ENCODE measurements at regions not wholly inside any gene's neighbourhood (a gene's known extent, or its start where the extent isn't known, plus 50 kb on each side); places are given as distances from the start of the nearest gene placed in this dataset.

GRCh38 chrX:110462957-110463356, 104.3 kb downstream of the RTL9 start:
- DNase-seq (no peak), ATAC-seq (ENCODE audit: poor library complexity) (no peak)
- Mint-ChIP-seq H3K4me1 (ENCODE audit: low read depth) (no peaks in the 10 kb centered on the region), H3K27me3 (no peaks in the 10 kb centered on the region), H3K36me3 (ENCODE audit: low read depth) (no peaks in the 10 kb centered on the region), H3K9me3 (no peaks in the 10 kb centered on the region), H3K27ac (no peak overlapping the region), H3K4me3 (no peak overlapping the region)
- Histone ChIP-seq H3K4me1 (ENCODE audit: insufficient read depth, low read length) (no peaks in the 10 kb centered on the region), H3K36me3 (ENCODE audit: insufficient read depth, low read length) (no peaks in the 10 kb centered on the region), H3K27ac (ENCODE audit: low read depth in 1 of 2, low read length in 2 of 2) (no peak overlapping the region), H3K27me3 (ENCODE audit: control insufficient read depth in 1 of 2, insufficient read depth in 2 of 2, low read length in 2 of 2) (peaks cover 0 to 6% of the 10 kb centered on the region in 2 experiments), H3K4me3 (ENCODE audit: low read length) (no peak overlapping the region), H3K9me3 (ENCODE audit: control insufficient read depth in 1 of 2, insufficient read depth in 1 of 2, low read length in 2 of 2) (no peaks in the 10 kb centered on the region)
- POLR2A ChIA-PET = no interaction called here
- TF ChIP-seq, protein P1, sequence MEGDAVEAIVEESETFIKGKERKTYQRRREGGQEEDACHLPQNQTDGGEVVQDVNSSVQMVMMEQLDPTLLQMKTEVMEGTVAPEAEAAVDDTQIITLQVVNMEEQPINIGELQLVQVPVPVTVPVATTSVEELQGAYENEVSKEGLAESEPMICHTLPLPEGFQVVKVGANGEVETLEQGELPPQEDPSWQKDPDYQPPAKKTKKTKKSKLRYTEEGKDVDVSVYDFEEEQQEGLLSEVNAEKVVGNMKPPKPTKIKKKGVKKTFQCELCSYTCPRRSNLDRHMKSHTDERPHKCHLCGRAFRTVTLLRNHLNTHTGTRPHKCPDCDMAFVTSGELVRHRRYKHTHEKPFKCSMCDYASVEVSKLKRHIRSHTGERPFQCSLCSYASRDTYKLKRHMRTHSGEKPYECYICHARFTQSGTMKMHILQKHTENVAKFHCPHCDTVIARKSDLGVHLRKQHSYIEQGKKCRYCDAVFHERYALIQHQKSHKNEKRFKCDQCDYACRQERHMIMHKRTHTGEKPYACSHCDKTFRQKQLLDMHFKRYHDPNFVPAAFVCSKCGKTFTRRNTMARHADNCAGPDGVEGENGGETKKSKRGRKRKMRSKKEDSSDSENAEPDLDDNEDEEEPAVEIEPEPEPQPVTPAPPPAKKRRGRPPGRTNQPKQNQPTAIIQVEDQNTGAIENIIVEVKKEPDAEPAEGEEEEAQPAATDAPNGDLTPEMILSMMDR (IDR thresholded peaks at IDR 0.05) = no peak
- CTCF ChIA-PET = no interaction called here
- intact Hi-C loops (cut with DNase I, micrococcal nuclease) = no loop called here

- POLR2A ChIA-PET = no interaction called here
These were observed 108.1 kb downstream of the RTL9 start for GRCh38 chrX:110466790-110467189.

GRCh38 chrX:110472265-110472664, 113.6 kb downstream of the RTL9 start:
- Histone ChIP-seq H3K9me3 (ENCODE audit: control insufficient read depth in 1 of 2, insufficient read depth in 1 of 2, low read length in 2 of 2) (no peaks in the 10 kb centered on the region), H3K4me3 (ENCODE audit: low read length) (no peak overlapping the region), H3K4me1 (ENCODE audit: insufficient read depth, low read length) (no peaks in the 10 kb centered on the region), H3K36me3 (ENCODE audit: insufficient read depth, low read length) (no peaks in the 10 kb centered on the region), H3K27ac (ENCODE audit: low read depth in 1 of 2, low read length in 2 of 2) (no peak overlapping the region), H3K27me3 (ENCODE audit: control insufficient read depth in 1 of 2, insufficient read depth in 2 of 2, low read length in 2 of 2) (no peaks in the 10 kb centered on the region)
- TF ChIP-seq, protein P1 (IDR thresholded peaks at IDR 0.05) = no peak
- no peaks in the 10 kb centered on the region for H3K9me3 Mint-ChIP-seq
- no peak overlapping the region for H3K4me3 Mint-ChIP-seq
- H3K4me1 Mint-ChIP-seq (ENCODE audit: low read depth) = no peaks in the 10 kb centered on the region
- ChIA-PET POLR2A (no interaction called here), CTCF (no interaction called here)
- H3K27me3 Mint-ChIP-seq = peaks cover 13% of the 10 kb centered on the region
- DNase-seq (no peak), ATAC-seq (ENCODE audit: poor library complexity) (no peak)
- intact Hi-C loops (cut with DNase I, micrococcal nuclease) = no loop called here
- no peaks in the 10 kb centered on the region for H3K36me3 Mint-ChIP-seq (ENCODE audit: low read depth)
- H3K27ac Mint-ChIP-seq = no peak overlapping the region

More at GRCh38 chrX:110466790-110467189, 108.1 kb downstream of the RTL9 start:
- Mint-ChIP-seq H3K27me3 (peaks cover 10% of the 10 kb centered on the region), H3K27ac (no peak overlapping the region), H3K36me3 (ENCODE audit: low read depth) (no peaks in the 10 kb centered on the region), H3K9me3 (no peaks in the 10 kb centered on the region), H3K4me1 (ENCODE audit: low read depth) (no peaks in the 10 kb centered on the region), H3K4me3 (no peak overlapping the region)
- Histone ChIP-seq H3K4me1 (ENCODE audit: insufficient read depth, low read length) (no peaks in the 10 kb centered on the region), H3K4me3 (ENCODE audit: low read length) (no peak overlapping the region), H3K27ac (ENCODE audit: low read depth in 1 of 2, low read length in 2 of 2) (no peak overlapping the region), H3K36me3 (ENCODE audit: insufficient read depth, low read length) (no peaks in the 10 kb centered on the region), H3K9me3 (ENCODE audit: control insufficient read depth in 1 of 2, insufficient read depth in 1 of 2, low read length in 2 of 2) (no peaks in the 10 kb centered on the region), H3K27me3 (ENCODE audit: control insufficient read depth in 1 of 2, insufficient read depth in 2 of 2, low read length in 2 of 2) (no peaks in the 10 kb centered on the region)
- CTCF ChIA-PET = no interaction called here
- no peak for DNase-seq
- TF ChIP-seq, protein P1 (IDR thresholded peaks at IDR 0.05) = no peak
- intact Hi-C loops (cut with DNase I, micrococcal nuclease) = no loop called here
- ATAC-seq (ENCODE audit: poor library complexity) = no peak

Data from CD4-positive, alpha-beta T cell (primary cell).